Aorta (tissue), 5 donors: ENCODE measurements at regions not wholly inside any gene's neighbourhood (a gene's known extent, or its start where the extent isn't known, plus 50 kb on each side); places are given as distances from the start of the nearest gene placed in this dataset.

ENCODE experiments used
- ATAC-seq: fragments of 200-7000 bp; cut with Tn5 transposase; one replicate; pipeline ENCODE4 v1.9.1; 2022; ENCODE audit warnings: moderate library complexity; ENCODE audit not compliant: low FRiP score
- DNase-seq, 2 donors: peaks; one replicate each; pipeline ENCODE4 v3.0.0-alpha.2; 2020
- H3K27ac ChIP-seq, 2 donors: one replicate each; pipeline ENCODE4 v1.5.1; 2013; ENCODE audit warnings: low read length in 2 of 2, mild to moderate bottlenecking in 2 of 2, moderate library complexity in 2 of 2, control low read depth in 1 of 2, inconsistent platforms in 1 of 2, low read depth in 1 of 2
- H3K27me3 ChIP-seq, 2 donors: one replicate each; pipeline ENCODE4 v1.6.1; 2013; ENCODE audit warnings: control low read depth in 1 of 2, low read length in 1 of 2, mild to moderate bottlenecking in 1 of 2, moderate library complexity in 1 of 2; ENCODE audit not compliant: insufficient read depth in 2 of 2, control insufficient read depth in 1 of 2
- H3K36me3 ChIP-seq, 2 donors: one replicate each; pipeline ENCODE4 v1.6.1; 2013; ENCODE audit warnings: control low read depth in 1 of 2, low read length in 1 of 2, mild to moderate bottlenecking in 1 of 2; ENCODE audit not compliant: insufficient read depth in 2 of 2, control insufficient read depth in 1 of 2
- H3K4me1 ChIP-seq, 2 donors: one replicate each; pipeline ENCODE4 v1.6.1; 2013; ENCODE audit warnings: low read length in 2 of 2, control low read depth in 1 of 2, mild to moderate bottlenecking in 1 of 2, moderate library complexity in 1 of 2; ENCODE audit not compliant: insufficient read depth in 2 of 2, control insufficient read depth in 1 of 2
- H3K4me3 ChIP-seq, 2 donors: one replicate each; pipeline ENCODE4 v1.5.1; 2013; ENCODE audit warnings: low read length in 2 of 2, control low read depth in 1 of 2, mild to moderate bottlenecking in 1 of 2
- H3K9me3 ChIP-seq: one replicate; pipeline ENCODE4 v1.6.1; 2013; ENCODE audit warnings: mild to moderate bottlenecking, low read length; ENCODE audit not compliant: control insufficient read depth
- WGBS, 2 donors: extraction: QIAGEN DNeasy Blood & Tissue Kit; methylation state at CpG; one replicate each; pipeline ENCODE4 v1.1.7; 2013; 5-methylcytosine and 5-hydroxymethylcytosine counted together
- intact Hi-C, 2 donors: fragments of 100-400 bp; cut with DNase I; formaldehyde crosslinking; loops; one replicate each; pipeline versions ENCODE4 v1.14.2 to v1.15.0; 2022
- donor health status: healthy with polysubstance abuse.
- donor health status: Bipolar disorder and iron deficiency.
- donor health status: DM: no; HTN: no; CAD: no.
- donor health status: DM: no; HTN: no; CAD: no.
- donor health status: DM: yes; HTN: yes; CAD: no.

DNA sequence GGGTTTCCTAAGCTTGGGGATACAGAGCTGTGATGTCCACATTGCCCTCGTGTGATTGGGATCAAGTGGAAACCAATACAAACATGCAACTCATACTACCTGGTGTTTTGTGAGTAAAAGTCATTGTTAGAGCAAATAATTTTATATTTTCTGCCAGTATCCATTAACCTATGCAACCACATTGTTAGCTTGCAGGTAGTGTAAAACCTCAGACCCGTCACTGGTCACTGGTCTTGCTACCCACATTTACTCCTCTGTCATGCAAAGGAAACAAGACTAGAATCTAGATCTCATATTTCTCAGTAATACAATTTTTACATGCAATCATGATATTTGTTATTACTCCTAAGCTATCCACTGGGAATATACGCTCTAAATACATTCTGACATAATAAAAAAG lies 324.3 kb upstream of the NDST4 start:
- no peak overlapping the region for H3K4me3 ChIP-seq
- intact Hi-C loops: no loop called here
- DNase-seq: no peak
- H3K27me3 ChIP-seq: no peaks in the 10 kb centered on the region
- no peaks in the 10 kb centered on the region for H3K4me1 ChIP-seq
- H3K27ac ChIP-seq: no peak overlapping the region
- no peaks in the 10 kb centered on the region for H3K36me3 ChIP-seq
- no peak for ATAC-seq
- 79 to 82% methylated on average over 3 of the region's 3 CpGs for WGBS, 2 donors
- H3K9me3 ChIP-seq: peaks cover 1% of the 10 kb centered on the region

DNA sequence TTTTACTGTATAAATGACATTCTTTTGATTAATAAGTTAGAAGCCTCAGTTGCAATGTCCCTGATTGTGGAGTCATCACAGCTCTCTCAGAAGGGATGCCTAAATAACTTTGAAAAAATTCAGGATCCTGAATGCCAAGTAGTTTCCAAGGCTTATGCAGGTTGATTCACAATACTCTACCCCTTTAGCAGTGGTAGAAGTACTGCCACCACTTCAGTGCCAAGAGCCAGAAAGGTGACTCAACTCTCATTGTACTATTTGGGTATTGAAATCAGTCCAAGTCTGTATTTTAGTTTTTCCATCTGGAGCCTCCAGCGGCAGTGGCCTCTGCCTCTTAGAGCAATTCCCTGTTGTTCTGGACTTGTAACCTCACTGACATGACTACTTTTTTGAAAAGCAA lies 320.1 kb upstream of the NDST4 start:
- WGBS, 2 donors: 29 to 54% methylated on average over 1 of the region's 1 CpG
- intact Hi-C loops: no loop called here
- ATAC-seq: no peak

DNA sequence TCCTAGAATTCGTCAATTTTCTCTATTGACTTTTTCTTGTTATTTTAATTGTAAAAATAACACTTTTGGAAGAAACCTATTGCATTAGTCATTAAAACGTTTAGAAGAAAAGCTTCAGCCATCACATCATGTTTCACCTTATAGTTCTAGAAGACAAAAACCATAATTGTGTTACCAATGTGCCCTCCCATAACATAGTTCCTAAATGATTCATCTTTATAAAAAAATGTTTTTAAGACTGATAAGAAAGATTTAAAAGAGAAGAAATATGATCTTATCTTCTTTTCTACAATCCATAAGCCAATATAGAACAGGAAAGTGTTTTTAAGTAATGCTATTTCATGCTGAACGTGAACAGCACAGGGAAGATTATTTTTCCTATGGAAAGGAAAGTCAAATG lies 316.6 kb upstream of the NDST4 start:
- WGBS, 2 donors: 51 to 52% methylated on average over 3 of the region's 3 CpGs
- H3K4me3 ChIP-seq: no peak overlapping the region
- no peak for ATAC-seq
- no peaks in the 10 kb centered on the region for H3K36me3 ChIP-seq
- H3K9me3 ChIP-seq: no peaks in the 10 kb centered on the region
- H3K27ac ChIP-seq: no peak overlapping the region
- intact Hi-C loops: no loop called here
- no peaks in the 10 kb centered on the region for H3K27me3 ChIP-seq
- DNase-seq: no peak
- H3K4me1 ChIP-seq: no peaks in the 10 kb centered on the region

More for the DNA sequence above, 320.1 kb upstream of the NDST4 start:
- H3K4me1 ChIP-seq: no peaks in the 10 kb centered on the region
- DNase-seq: no peak
- H3K27ac ChIP-seq: no peak overlapping the region
- H3K4me3 ChIP-seq: no peak overlapping the region
- no peaks in the 10 kb centered on the region for H3K27me3 ChIP-seq
- no peaks in the 10 kb centered on the region for H3K36me3 ChIP-seq
- no peaks in the 10 kb centered on the region for H3K9me3 ChIP-seq

GRCh38 chr4:115428455-115428854 lies 315.0 kb upstream of the NDST4 start:
- Histone ChIP-seq H3K36me3 (no peaks in the 10 kb centered on the region), H3K27ac (no peak overlapping the region), H3K9me3 (peaks cover 2% of the 10 kb centered on the region), H3K4me1 (no peaks in the 10 kb centered on the region), H3K27me3 (no peaks in the 10 kb centered on the region), H3K4me3 (no peak overlapping the region)
- 63 to 65% methylated on average over 1 of the region's 1 CpG for WGBS, 2 donors
- DNase-seq (no peak), ATAC-seq (no peak)
- intact Hi-C loops: no loop called here

- ATAC-seq (no peak), DNase-seq (no peak)
- Histone ChIP-seq H3K27ac (no peak overlapping the region), H3K9me3 (peaks cover 2% of the 10 kb centered on the region), H3K4me3 (no peak overlapping the region), H3K36me3 (no peaks in the 10 kb centered on the region), H3K4me1 (no peaks in the 10 kb centered on the region), H3K27me3 (no peaks in the 10 kb centered on the region)
- intact Hi-C loops: no loop called here
- WGBS, 2 donors: 74 to 77% methylated on average over 1 of the region's 1 CpG
Measured at GRCh38 chr4:115424852-115425251, 311.4 kb upstream of the NDST4 start.

DNA sequence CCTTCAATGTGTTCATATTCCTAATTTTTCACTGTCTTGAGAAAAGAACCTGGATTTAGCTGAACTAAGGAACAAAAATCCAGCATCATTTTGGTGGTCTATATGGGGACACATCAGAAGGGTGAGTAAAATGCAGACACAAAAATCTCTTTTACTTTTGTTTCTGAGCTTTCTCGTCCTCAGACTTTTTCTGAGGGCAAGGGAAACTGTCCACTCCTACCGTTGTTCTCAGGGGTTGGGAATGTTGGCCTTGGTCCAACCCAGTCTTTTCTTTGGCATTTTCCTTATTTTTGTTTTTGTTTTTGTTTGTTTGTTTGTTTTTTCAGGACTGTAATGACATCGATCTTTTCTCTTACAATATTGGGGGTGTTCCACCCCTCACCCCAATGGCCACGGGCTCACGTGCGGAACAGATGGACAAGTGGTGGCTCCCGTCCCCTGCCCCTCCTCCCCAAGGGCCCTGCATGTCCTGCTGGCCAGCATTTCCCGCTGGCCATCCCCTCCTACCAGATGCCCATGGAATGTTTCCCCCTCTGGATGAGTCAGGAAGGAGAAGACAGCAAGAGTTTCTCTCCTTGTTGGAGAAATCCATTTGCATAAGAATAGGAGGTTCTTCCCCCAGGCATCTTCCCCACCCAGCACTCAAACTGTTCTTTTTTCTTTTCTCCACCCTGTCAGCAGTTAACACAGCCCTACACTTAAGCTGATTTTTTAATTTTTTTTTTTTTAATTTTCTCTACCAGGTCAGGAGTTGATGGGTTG lies 305.4 kb upstream of the NDST4 start:
- no peak for ATAC-seq
- H3K27ac ChIP-seq: no peak overlapping the region
- H3K36me3 ChIP-seq: no peaks in the 10 kb centered on the region
- 71 to 76% methylated on average over 8 of the region's 8 CpGs for WGBS, 2 donors
- H3K9me3 ChIP-seq: no peaks in the 10 kb centered on the region
- no peak overlapping the region for H3K4me3 ChIP-seq
- intact Hi-C loops: no loop called here
- DNase-seq: no peak
- H3K4me1 ChIP-seq: no peaks in the 10 kb centered on the region
- no peaks in the 10 kb centered on the region for H3K27me3 ChIP-seq

- H3K27me3 ChIP-seq: no peaks in the 10 kb centered on the region
- no peak overlapping the region for H3K27ac ChIP-seq
- H3K4me3 ChIP-seq: no peak overlapping the region
- no peaks in the 10 kb centered on the region for H3K36me3 ChIP-seq
- ATAC-seq: no peak
- intact Hi-C loops: no loop called here
- no peak for DNase-seq
- H3K9me3 ChIP-seq: peaks cover 2% of the 10 kb centered on the region
- H3K4me1 ChIP-seq: no peaks in the 10 kb centered on the region
Measured at GRCh38 chr4:115396034-115396433, 282.6 kb upstream of the NDST4 start.

GRCh38 chr4:115376866-115377265 lies 263.4 kb upstream of the NDST4 start:
- no peak overlapping the region for H3K27ac ChIP-seq
- H3K36me3 ChIP-seq: no peaks in the 10 kb centered on the region
- no peak for ATAC-seq
- H3K9me3 ChIP-seq: no peaks in the 10 kb centered on the region
- no peak overlapping the region for H3K4me3 ChIP-seq
- 84 to 89% methylated on average over 2 of the region's 2 CpGs for WGBS, 2 donors
- DNase-seq: no peak
- no peaks in the 10 kb centered on the region for H3K4me1 ChIP-seq
- H3K27me3 ChIP-seq: no peaks in the 10 kb centered on the region
- intact Hi-C loops: no loop called here

DNA sequence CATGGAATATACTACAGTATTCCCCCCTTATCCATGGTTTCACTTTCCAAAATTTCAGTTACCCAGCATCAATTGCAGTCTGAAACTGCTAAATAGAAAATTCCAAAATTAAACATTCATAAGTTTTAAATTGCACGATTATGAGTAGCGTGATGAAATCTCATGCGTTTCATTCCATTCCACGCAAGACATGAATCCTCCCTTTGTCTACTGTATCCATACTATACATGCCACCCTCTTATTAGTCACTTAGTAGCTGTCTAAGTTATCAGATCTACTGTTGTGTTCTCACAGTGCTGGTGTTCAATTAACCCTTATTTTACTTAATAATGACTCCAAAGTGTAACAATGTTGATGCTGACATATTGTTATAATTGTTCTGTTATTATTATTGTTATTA lies 261.2 kb upstream of the NDST4 start:
- no peak for DNase-seq
- no peak for ATAC-seq
- intact Hi-C loops: no loop called here
- no peaks in the 10 kb centered on the region for H3K36me3 ChIP-seq
- 92 to 93% methylated on average over 4 of the region's 4 CpGs for WGBS, 2 donors
- no peaks in the 10 kb centered on the region for H3K9me3 ChIP-seq
- H3K27ac ChIP-seq: no peak overlapping the region
- H3K4me1 ChIP-seq: no peaks in the 10 kb centered on the region
- no peak overlapping the region for H3K4me3 ChIP-seq
- H3K27me3 ChIP-seq: no peaks in the 10 kb centered on the region
